NCI-H2107 treated with DMSO at 0.1 percent for 48 hours (cell line): ENCODE measurements at regions not wholly inside any gene's neighbourhood (a gene's known extent, or its start where the extent isn't known, plus 50 kb on each side); places are given as distances from the start of the nearest gene placed in this dataset.
A peak's percentile ranks its signal among the peaks of the same experiment; 100 is the strongest.

Source experiments
- DNase-seq: peaks from one replicate; lab custom pipeline; 2025; ENCODE audit not compliant: unreplicated experiment; lab: John Stamatoyannopoulos, UW

DNA sequence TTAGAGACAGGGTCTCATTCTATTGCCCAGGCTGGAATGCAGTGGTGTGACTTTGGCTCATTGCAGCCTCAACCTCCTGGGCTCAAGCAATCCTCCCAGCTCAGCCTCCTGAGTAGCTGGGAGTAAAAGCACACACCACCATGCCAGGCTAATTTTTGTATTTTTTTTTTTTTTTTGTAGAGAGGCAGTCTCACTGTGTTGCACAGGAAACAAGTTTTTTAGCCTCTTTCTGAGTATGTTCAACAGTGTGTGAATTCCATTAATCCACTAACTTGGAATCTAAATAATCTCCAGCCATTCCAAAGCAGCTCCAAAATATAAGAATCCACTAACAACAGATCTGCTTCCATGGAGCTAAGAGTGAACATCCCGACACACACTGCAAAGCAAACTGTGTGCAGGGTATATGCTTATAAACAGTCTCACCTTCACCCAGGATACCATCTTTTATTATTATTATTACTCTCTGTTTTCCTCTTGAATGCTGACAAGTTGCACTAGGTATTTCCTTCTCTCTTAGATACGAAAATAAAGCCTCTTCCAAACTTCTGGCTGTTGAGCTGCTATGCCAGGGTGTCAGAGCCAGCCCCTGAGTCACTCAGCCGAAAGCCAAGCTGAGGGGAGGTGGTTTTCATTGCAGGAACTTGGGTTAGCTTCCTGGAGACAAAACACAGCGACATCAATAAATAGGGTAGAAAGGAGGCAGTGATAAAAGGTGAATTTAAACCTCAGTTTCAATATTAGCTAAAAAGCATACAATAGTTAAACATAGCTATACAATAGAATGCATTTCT, 264.9 kb downstream of the HIVEP2 start:
- no peak for DNase-seq

DNA sequence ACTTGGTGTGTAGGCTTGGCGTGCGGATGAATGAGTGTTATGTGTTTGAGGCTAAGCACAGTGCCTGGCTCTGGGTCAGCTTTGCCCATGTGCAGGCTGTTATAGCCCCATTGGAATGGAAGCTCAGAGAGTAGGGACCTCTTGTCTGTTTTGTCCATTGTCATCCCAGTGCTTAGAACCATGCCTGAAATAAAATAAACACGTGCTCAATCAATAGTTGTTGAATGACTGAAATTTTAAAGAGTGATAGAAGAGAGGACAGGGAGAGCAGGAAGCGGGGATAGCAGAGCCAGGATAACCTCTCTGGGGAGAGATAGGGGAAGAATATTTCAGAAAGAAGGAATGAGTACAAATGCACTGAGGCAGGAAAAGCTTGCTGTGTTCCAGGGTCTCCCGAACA, 263.9 kb downstream of the HIVEP2 start:
- DNase-seq: no peak

DNA sequence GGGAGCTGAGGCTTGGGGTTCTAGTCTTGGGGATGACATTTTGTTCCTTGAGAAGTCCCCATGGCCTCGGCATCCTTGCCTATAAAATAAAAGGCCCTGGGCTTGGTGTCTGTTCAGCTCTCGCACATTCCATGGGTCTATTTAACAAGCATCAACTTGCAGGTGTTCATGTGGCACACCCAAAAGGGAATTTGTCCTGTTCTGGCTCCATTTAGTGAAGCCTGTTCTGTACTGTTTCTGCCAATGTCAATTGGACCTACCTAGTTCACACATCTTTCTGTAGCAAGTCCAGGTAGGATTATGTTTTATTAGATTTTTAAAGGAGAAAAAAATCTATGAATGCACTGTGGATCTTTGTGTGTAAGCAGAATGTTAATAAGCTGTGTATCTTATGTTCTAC, 262.0 kb downstream of the HIVEP2 start:
- no peak for DNase-seq

DNA sequence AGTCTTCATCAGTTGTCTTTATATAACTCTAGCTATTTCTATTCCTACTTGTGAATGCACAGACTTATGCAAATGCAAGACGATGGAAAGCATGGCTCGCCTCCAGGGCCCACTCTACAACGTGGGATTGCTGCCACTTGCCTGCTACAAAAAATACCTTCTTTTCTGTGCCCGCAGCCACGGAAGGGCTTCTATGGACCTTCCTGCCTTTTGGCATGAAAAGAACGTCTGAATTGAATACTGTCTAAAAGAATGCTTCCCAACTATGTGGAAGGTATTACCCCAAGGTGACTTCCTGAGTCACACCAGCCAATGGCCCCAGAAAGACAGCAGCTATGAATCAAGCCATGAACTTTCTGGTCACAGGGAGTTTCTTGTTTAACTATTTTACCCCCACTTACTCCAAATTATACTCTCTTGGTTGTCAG, 261.2 kb downstream of the HIVEP2 start:
- no peak for DNase-seq

DNA sequence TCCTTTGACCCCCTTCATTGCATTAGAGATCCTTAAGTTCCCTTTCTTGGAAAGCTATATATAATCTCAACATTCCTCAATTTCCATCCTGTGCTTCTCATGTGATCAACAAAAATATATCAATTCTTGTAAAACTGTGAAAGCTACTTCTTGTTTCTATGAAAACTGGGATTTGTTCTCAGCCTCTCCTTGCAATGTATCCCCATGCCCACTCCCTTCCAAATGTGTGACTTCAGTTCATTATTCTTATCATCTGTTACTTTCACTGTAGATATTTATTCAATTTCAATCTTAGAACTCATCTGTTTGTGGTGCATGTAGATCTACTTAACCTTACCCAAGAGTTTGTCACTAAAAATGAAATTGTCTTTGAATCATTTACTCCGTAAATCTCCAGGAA, 260.6 kb downstream of the HIVEP2 start:
- no peak for DNase-seq

DNA sequence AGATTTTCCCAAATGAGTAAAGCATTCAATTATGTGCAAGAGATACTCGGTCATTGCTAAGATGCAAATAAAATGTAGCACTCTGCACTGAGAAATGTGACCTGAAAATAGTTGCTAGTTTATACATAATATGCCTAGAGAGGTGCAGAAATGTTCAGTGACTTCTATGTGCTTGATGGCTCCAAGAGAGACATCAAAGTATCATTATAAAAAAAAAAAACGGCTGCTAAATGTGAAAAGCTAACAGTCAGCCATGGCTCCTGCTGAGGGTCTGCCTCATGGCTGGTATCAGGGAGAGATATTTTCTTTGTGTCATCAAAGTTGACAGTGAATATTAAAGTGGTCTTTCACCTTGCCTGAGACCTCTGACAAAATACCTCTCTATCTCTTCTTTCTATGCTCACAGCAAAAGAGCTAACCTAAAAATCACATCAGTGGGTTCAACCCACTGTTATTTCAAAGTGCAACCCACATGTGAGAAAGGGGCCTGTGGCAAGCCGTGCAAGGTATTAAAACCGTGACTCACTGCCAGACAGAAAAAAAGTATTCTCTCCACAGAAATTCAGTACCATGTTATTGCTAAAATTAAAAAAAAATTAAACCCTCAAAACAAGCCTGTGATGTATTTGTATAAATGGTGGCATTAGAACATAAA, 259.0 kb downstream of the HIVEP2 start:
- no peak for DNase-seq

DNA sequence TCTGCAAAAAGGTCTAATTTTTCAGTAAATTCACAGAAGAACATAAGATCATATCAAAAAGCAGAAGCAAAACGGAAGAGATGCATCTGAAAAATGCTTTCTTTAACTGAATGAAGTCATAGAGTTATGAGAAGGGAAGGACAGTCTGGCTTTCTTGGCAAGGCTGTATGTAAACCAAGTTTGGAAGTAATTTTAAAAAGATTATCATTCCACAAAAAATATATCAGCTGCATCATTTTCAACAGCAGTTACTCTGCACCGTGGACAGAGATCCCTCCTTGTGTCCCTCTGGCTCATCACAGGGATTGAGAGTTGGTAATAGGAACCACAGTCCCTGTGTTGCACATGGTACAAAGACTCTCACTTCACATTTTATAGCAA, 258.5 kb downstream of the HIVEP2 start:
- DNase-seq: no peak

DNA sequence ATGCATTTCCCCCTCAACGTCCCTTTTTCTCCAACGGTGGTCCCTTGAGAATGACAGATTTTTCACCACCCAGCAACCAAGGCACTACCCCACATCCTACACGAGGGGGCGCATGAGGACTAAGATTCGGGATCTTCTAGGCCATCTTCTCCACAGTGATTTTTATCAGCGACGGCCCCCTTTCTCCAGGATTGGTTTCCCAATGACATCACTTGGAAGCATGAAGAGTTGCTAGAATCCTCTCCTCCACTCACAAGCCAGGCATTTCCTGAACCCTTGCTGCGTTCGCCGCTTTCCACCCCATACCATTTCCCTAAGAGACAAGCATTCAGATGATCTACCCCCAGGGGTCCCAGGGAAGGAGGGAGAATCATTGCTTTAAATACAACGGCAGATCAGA, 252.0 kb downstream of the HIVEP2 start:
- peak; percentile 48 for DNase-seq

DNA sequence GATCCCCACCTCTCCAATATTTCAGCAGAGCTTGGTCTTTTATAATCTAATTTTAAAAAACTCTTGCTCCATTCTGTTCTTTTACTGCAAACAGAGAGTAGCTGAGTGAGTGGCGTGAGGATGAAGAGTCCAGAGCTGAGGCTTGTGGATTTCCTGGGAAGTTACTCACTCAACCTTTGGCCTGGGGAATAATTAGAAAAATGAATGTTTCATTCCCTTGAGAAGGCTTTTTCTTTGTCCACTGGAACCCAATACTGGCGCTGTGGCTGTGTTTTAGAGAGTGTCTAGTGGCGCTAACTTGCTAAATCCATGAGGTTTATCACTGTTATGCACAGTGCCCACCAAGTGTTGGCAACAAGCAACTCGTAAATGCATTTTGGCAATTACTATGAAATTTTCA, 251.5 kb downstream of the HIVEP2 start:
- no peak for DNase-seq

DNA sequence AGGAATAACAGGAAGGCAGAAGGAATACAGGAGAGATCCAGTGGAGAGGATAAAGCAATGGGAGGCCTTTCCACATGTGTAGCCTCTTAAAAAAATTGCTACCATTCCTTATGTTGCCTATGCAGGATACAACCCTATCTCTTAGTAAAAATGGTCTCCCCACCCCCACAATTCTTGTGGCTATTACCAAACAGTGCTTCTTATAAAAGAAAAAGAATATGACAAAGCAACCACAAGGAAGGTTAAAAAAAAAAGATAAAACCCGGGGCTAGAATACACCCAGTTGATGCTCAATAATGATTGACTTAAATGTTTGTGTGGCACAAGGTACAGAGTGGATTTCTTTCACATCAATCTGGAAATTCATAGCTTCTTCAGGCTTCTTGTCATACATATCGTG, 250.9 kb downstream of the HIVEP2 start:
- DNase-seq: no peak

DNA sequence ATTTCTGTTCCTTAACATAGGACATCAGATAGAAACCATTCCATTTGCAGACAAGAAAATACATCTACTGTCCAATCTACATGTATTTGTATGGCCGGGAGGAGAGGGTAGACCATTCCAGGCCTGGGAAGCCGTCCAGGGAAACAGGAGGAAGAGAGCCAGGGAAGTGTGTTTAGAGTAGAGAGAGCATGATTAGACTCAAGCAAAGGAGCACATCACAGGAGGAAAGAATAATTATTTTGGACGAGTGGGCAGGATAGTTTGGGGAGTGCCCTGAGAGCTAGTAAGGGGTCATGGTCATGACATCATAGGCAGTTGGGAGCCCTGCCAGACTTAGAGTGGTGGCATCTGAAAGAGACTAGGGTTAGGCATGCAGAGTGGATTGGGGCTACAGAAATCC, 250.0 kb downstream of the HIVEP2 start:
- DNase-seq: no peak

DNA sequence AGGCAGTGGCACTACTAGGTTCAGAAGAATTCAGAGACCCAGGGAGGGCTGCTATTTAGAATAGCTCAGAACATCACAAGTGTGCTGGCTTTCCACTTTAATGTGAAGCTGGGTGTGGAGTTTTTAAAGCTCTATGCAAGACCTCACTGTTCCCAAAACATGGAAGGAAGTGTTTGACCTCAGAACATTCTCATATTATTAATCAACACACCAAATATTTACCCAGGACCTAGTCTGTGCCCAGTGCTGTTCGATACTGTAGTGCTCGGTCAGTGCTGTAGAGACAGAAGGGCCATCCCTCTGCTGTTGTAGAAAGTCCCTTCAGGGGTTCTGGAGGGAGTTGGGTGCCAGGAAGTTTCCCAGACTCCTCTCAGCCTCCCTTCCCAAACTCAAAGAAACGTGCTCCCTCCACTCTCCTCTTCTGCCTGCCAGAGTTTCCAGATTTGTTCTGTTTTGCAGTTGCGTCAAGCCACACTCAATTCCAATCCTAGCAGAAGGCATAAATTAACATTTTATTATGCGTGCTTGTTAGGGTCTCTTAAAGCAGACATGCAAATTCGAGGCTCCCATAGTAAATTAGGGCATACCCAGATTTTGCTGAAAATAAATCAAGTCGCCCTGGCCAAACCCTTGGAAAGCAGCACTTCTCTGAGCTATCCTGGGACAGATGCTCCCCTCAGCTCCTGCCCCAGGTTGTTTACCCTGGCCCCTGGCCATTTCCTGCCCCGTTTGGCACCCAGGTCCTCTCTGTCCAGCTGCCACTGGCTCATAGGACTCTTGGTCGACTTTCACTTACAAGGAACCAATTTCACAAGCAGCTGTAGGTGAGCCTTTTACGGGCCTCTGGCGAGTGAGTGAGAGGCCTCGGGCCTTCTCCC, 248.6 kb downstream of the HIVEP2 start:
- no peak for DNase-seq

DNA sequence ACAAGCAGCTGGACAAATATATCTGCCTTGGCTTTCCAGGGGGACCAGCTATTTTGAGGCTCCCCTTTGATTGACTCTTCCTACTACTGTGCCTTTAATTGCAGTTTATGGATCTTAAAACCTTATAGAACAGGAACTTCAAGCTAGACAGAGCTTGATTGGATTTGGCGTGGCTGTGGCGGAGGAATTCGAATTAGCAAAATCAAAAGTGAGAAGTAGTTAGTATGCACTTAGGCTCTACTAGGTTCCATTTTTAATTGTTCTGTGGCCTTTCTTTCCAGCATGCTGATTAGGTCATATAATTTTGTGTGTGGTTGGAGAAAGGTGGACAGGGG, 248.0 kb downstream of the HIVEP2 start:
- DNase-seq: no peak

DNA sequence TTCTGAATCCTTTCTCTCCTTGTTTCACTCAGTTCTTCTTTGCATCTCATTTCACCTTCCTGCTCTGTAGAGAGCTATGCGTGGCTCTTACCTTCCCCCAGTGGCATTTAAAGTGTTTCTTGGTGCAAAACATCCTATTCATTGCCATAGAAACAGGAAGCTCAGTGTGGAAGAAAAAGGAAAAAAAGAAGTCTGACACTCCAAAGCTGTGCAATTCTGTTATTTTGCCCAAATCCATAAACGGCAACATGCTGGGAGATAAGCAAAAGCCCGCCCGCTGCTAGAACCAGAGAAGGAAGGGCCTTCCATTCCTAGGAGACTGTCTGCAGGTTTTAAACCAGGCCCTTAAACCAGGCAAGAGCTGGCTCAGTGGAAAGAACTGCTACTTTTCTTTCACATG, 247.1 kb downstream of the HIVEP2 start:
- DNase-seq: no peak

DNA sequence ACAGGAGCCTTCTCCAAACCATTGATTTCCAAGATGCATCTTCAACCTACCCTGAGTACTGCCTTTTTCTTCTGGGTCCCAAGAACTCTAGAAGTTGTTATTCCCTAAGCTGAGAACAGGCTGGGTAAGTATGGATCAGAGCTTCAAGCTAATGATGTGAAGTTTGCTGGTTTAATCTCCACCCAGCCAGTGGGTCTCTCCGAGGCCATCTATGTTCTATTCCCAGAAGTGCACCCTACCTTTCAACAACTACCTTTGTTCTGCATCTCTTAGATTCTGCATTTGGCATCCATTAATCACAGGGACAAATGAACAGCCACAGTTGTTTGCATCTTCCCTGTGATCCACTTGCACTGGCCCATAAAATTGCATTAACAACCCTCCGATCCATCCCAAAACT, 246.2 kb downstream of the HIVEP2 start:
- DNase-seq: no peak

DNA sequence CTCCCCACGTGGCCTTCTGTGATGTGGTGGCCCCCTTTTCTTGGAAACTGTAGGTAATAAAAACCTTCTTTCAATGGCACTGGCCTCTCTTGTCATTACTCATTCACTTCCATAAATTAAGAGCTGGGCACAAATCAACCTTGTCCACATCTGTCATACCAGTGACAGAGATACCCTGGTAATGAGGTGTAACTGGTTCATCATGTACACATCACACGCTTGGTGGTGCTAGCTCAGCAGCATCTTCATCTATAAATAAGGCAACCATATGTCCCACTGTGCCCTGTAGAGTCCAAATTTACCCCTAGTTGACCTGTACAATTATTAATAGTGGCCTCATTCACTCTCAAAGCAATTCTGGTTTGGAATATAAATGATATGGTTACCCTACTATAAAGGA, 245.6 kb downstream of the HIVEP2 start:
- DNase-seq: no peak

DNA sequence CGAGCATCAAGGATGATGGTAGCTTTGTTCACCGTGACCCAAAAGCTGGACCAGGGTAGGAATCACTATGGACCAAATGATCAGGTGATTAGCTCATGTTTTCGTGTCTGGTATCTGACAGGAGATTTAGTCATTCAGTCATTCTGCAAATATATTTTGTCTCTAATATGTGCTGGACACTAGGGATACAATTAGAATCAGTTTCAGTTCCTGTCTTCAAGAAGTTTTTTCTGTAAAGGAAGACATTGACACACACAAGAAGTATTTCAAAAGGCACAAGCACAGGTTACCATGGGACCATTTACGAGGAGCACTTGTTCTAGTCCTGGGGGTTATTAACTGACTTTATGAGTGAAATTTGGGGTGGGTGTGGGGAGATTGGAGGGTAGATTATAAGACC, 244.9 kb downstream of the HIVEP2 start:
- DNase-seq: no peak

DNA sequence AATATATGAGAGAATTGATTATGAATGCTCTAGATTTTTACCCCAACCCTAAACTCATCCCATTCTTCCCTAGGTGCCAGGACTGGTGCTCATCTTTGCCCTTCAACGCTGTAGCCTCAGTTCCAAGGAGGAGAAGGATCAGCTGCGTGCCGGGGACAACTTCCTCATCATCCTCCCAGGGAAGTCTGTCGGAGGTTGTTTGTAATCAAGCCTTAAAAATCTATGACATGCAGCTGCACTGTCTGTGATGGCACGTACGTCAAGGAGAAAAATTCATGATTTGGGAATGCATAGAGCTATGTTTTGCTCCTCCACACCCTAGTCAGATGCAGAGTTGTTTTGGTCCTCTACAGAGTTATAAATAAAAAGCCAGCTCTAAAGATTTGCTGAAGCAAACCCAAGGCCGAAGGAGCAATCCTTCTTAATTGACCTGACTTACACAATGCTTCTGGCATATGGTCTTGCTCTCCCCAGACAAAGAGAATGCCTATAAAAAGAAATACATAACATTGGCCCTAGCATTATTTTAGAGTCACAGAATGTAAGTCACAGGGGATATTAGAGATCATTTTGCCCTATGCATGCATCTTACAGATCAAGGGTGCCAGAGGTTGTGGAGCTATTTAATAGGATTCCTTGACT, 244.2 kb downstream of the HIVEP2 start:
- no peak for DNase-seq
